IMR-90 (cell line): ENCODE measurements at regions not wholly inside any gene's neighbourhood (a gene's known extent, or its start where the extent isn't known, plus 50 kb on each side); places are given as distances from the start of the nearest gene placed in this dataset.
"Not testable (repeated sequence)": the region's sequence is repeated elsewhere in the genome, so short reads cannot be mapped to it uniquely, and the experiment has no call there.

Experiments
- ATAC-seq: fragments of 200-7000 bp; cut with Tn5 transposase; 2 replicates; pipeline ENCODE4 v1.9.1; 2020; ENCODE audit warnings: low read depth, mild to moderate bottlenecking, moderate library complexity
- BruUV-seq: library from RNA; stranded (reverse); fragments of 400-500 nt; replicated peaks from 2 replicates; lab custom pipeline; 2021; lab: Mats Ljungman, UMichigan
- CTCF ChIA-PET: fragments of 300-600 bp; formaldehyde crosslinking; extraction: SDS; loops from one replicate; lab custom pipeline; 2021; ENCODE audit warnings: antibody characterized with exemption; lab: Yijun Ruan, JAX
- POLR2A ChIA-PET: fragments of 300-600 bp; sonication (Branson Sonifier 250); formaldehyde crosslinking; loops from one replicate; lab custom pipeline; 2022; ENCODE audit warnings: antibody characterized with exemption; ENCODE audit not compliant: unreplicated experiment; lab: Charles Lee
- DNase-seq: peaks from one replicate; pipeline ENCODE4 v3.0.0; 2013
- H2AFZ ChIP-seq: replicated peaks from 2 replicates; pipeline ENCODE3; 2013; ENCODE audit warnings: low read length, mild to moderate bottlenecking; ENCODE audit not compliant: poor library complexity
- H2AK5ac ChIP-seq: 2 replicates; pipeline ENCODE4 v1.6.1; 2013; ENCODE audit warnings: low read depth, low read length, inconsistent platforms
- H2AK9ac ChIP-seq: replicated peaks from 2 replicates; pipeline ENCODE3; 2013; ENCODE audit warnings: mild to moderate bottlenecking, low read depth, low read length, moderate library complexity; ENCODE audit not compliant: poor library complexity
- H2BK120ac ChIP-seq: 2 replicates; pipeline ENCODE4 v1.6.1; 2013; ENCODE audit warnings: low read depth, low read length, inconsistent platforms
- H2BK15ac ChIP-seq: 3 replicates; pipeline ENCODE4 v1.6.1; 2013; ENCODE audit warnings: low read depth, low read length, inconsistent platforms
- H2BK20ac ChIP-seq: 2 replicates; pipeline ENCODE4 v1.6.1; 2013; ENCODE audit warnings: low read depth, mild to moderate bottlenecking, inconsistent platforms, low read length, moderate library complexity
- H2BK5ac ChIP-seq: 2 replicates; pipeline ENCODE4 v1.6.1; 2013; ENCODE audit warnings: mild to moderate bottlenecking, low read depth, low read length, inconsistent platforms; ENCODE audit not compliant: poor library complexity, severe bottlenecking
- H3K14ac ChIP-seq: replicated peaks from 2 replicates; pipeline ENCODE4 v1.6.1; 2013; ENCODE audit warnings: low read depth, low read length, inconsistent platforms
- H3K18ac ChIP-seq: 2 replicates; pipeline ENCODE4 v1.6.1; 2013; ENCODE audit warnings: low read depth, low read length, control low read depth
- H3K23ac ChIP-seq: 2 replicates; pipeline ENCODE4 v1.6.1; 2013; ENCODE audit warnings: low read depth, low read length, inconsistent platforms
- H3K27ac ChIP-seq: 2 replicates; pipeline ENCODE4 v1.5.1; 2013; ENCODE audit warnings: mild to moderate bottlenecking, control low read depth, low read length; ENCODE audit not compliant: insufficient read depth
- H3K27me3 ChIP-seq: 2 replicates; pipeline ENCODE4 v1.6.1; 2013; ENCODE audit warnings: low read length; ENCODE audit not compliant: control insufficient read depth, insufficient read depth
- H3K36me3 ChIP-seq: 2 replicates; pipeline ENCODE4 v1.6.1; 2013; ENCODE audit warnings: low read length, mixed read lengths; ENCODE audit not compliant: control insufficient read depth, insufficient read depth
- H3K4ac ChIP-seq: 2 replicates; pipeline ENCODE4 v1.6.1; 2013; ENCODE audit warnings: low read depth, low read length, inconsistent platforms
- H3K4me1 ChIP-seq: 2 replicates; pipeline ENCODE4 v1.6.1; 2013; ENCODE audit warnings: low read length, mixed read lengths; ENCODE audit not compliant: control insufficient read depth, insufficient read depth
- H3K4me2 ChIP-seq: 2 replicates; pipeline ENCODE4 v1.6.1; 2013; ENCODE audit warnings: low read depth, mild to moderate bottlenecking, control low read depth, low read length, moderate library complexity
- H3K4me3 ChIP-seq: 2 replicates; pipeline ENCODE4 v1.5.1; 2013; ENCODE audit warnings: low read depth, mild to moderate bottlenecking, control low read depth, low read length, moderate library complexity; ENCODE audit not compliant: insufficient read depth
- H3K56ac ChIP-seq: 2 replicates; pipeline ENCODE4 v1.6.1; 2013; ENCODE audit warnings: low read length, inconsistent platforms; ENCODE audit not compliant: insufficient read depth; ENCODE audit errors: extremely low read depth
- H3K79me1 ChIP-seq, 2 experiments: 2 replicates each; pipeline ENCODE4 v1.6.1; 2013; ENCODE audit warnings: low read length in 2 of 2, inconsistent platforms in 1 of 2, low read depth in 1 of 2
- H3K9ac ChIP-seq: 2 replicates; pipeline ENCODE4 v1.6.1; 2013; ENCODE audit warnings: low read depth, low read length, control low read depth
- H3K9me1 ChIP-seq: 2 replicates; pipeline ENCODE4 v1.6.1; 2013; ENCODE audit warnings: low read length, inconsistent platforms; ENCODE audit not compliant: insufficient read depth
- H3K9me3 ChIP-seq: 2 replicates; pipeline ENCODE4 v1.6.1; 2013; ENCODE audit warnings: low read length; ENCODE audit not compliant: control insufficient read depth, insufficient read depth
- H4K20me1 ChIP-seq: 2 replicates; pipeline ENCODE4 v1.6.1; 2013; ENCODE audit warnings: low read length, inconsistent platforms; ENCODE audit not compliant: insufficient read depth
- H4K5ac ChIP-seq: 2 replicates; pipeline ENCODE4 v1.6.1; 2013; ENCODE audit warnings: mild to moderate bottlenecking, low read depth, low read length, control low read depth
- H4K8ac ChIP-seq, 2 experiments: 2 replicates each; pipeline ENCODE4 v1.6.1; 2013; ENCODE audit warnings: low read depth in 2 of 2, low read length in 2 of 2, control low read depth in 1 of 2, inconsistent platforms in 1 of 2
- H4K91ac ChIP-seq: 2 replicates; pipeline ENCODE4 v1.6.1; 2013; ENCODE audit warnings: low read depth, low read length, inconsistent platforms; ENCODE audit not compliant: insufficient read depth
- MAZ ChIP-seq: IDR thresholded peaks from 2 replicates; pipeline ENCODE4 v1.6.1; 2012; ENCODE audit warnings: low read depth, mild to moderate bottlenecking, low read length, improper control_type of control experiment, moderate library complexity, borderline replicate concordance
- POLR2A ChIP-seq: IDR thresholded peaks from 2 replicates; pipeline ENCODE4 v1.6.1; 2012; ENCODE audit warnings: mild to moderate bottlenecking, low read depth, low read length
- SMC3 ChIP-seq: fragments of 150-350 bp; IDR thresholded peaks from 2 replicates; pipeline ENCODE4 v1.6.1; 2016; ENCODE audit warnings: low read depth, mild to moderate bottlenecking, antibody characterized with exemption, low read length, moderate library complexity
- WGBS, 2 experiments: methylation state at CpG; one replicate each; pipeline versions ENCODE4 v1.1.5 to v1.1.7; 2013; ENCODE audit warnings: missing lambda C conversion rate in 2 of 2; ENCODE audit not compliant: insufficient read length in 1 of 2; ENCODE audit errors: extremely low coverage in 2 of 2; 5-methylcytosine and 5-hydroxymethylcytosine counted together
- dilution Hi-C: fragments of 300-500 bp; cut with HindIII; formaldehyde crosslinking; loops from one replicate; pipeline ENCODE4 v1.14.3; 2018; ENCODE audit warnings: low sequenced_read_pairs; ENCODE audit not compliant: unreplicated experiment
- in situ Hi-C: fragments of 300-500 bp; cut with MboI; formaldehyde crosslinking; loops from 3 replicates; pipeline ENCODE4 v1.14.3; 2019; ENCODE audit warnings: low sequenced_read_pairs, inconsistent platforms, mixed read lengths
- intact Hi-C: fragments of 100-400 bp; cut with micrococcal nuclease; formaldehyde crosslinking; loops from 2 replicates; pipeline ENCODE4 v1.10.0; 2022

- Histone ChIP-seq H3K9me3 (no peaks in the 10 kb centered on the region), H2BK20ac (no peak overlapping the region), H3K18ac (no peak overlapping the region), H3K4me2 (no peak overlapping the region), H3K14ac (no peak overlapping the region), H2AFZ (no peak overlapping the region), H3K9ac (no peak overlapping the region), H2AK9ac (no peak overlapping the region), H4K20me1 (no peaks in the 10 kb centered on the region), H3K56ac (no peak overlapping the region), H4K91ac (no peak overlapping the region), H2BK15ac (no peak overlapping the region), H2AK5ac (no peak overlapping the region), H3K4ac (no peak overlapping the region), H3K4me1 (no peaks in the 10 kb centered on the region), H3K36me3 (no peaks in the 10 kb centered on the region), H3K9me1 (no peaks in the 10 kb centered on the region), H3K27ac (no peak overlapping the region), H2BK5ac (no peak overlapping the region), H4K5ac (no peak overlapping the region), H3K4me3 (no peak overlapping the region), H4K8ac (no peak overlapping the region), H3K23ac (no peak overlapping the region), H3K27me3 (peaks cover 14% of the 10 kb centered on the region; the same call in 1 of the 2 replicates), H3K79me1 (no peaks in the 10 kb centered on the region), H2BK120ac (no peak overlapping the region)
- WGBS, 2 experiments, result no CpG with 5 or more reads among the region's 9 CpGs
- TF ChIP-seq SMC3 (no peak), POLR2A (no peak), MAZ (no peak)
- ChIA-PET POLR2A (no interaction called here), CTCF (no interaction called here)
- DNase-seq (no peak), ATAC-seq (no peak)
- BruUV-seq, result no TSS peak
- dilution Hi-C loops (no loop called here), intact Hi-C loops (no loop called here), in situ Hi-C loops (no loop called here)
These were observed 306.2 kb downstream of the FAM72C start for GRCh38 chr1:143665606-143666005.

- intact Hi-C loops, dilution Hi-C loops, H2BK120ac ChIP-seq, in situ Hi-C loops, H3K18ac ChIP-seq, H3K23ac ChIP-seq, H2AK9ac ChIP-seq, H2AK5ac ChIP-seq, H4K20me1 ChIP-seq, H3K56ac ChIP-seq, H2BK20ac ChIP-seq, CTCF ChIA-PET, H3K36me3 ChIP-seq, H3K4me2 ChIP-seq, H2BK5ac ChIP-seq, H3K14ac ChIP-seq, H3K9me3 ChIP-seq, POLR2A ChIA-PET, ATAC-seq, H3K4me3 ChIP-seq, H3K9ac ChIP-seq, H3K79me1 ChIP-seq, H3K4ac ChIP-seq, H3K4me1 ChIP-seq, H3K9me1 ChIP-seq, H3K27ac ChIP-seq, H4K5ac ChIP-seq, H4K91ac ChIP-seq, H4K8ac ChIP-seq, BruUV-seq, H2BK15ac ChIP-seq, DNase-seq, H2AFZ ChIP-seq: not testable (repeated sequence)
- H3K27me3 ChIP-seq, result peaks cover 16% of the 10 kb centered on the region; the same call in 1 of the 2 replicates
- WGBS, 2 experiments, result no CpG with 5 or more reads among the region's 2 CpGs
These were observed 308.7 kb downstream of the FAM72C start for GRCh38 chr1:143663056-143663455.
